OCI-LY7 (cell line): ENCODE measurements at regions not wholly inside any gene's neighbourhood (a gene's known extent, or its start where the extent isn't known, plus 50 kb on each side); places are given as distances from the start of the nearest gene placed in this dataset.

ENCODE experiments used
- BruUV-seq: library from RNA; stranded (reverse); fragments of 400-500 nt; replicated peaks from 2 replicates; lab custom pipeline; 2021; lab: Mats Ljungman, UMichigan
- CTCF ChIA-PET: fragments of 300-600 bp; sonication (Branson Sonifier 250); formaldehyde crosslinking; loops from one replicate; lab custom pipeline; 2022; ENCODE audit warnings: antibody characterized with exemption; ENCODE audit not compliant: unreplicated experiment; lab: Charles Lee
- POLR2A ChIA-PET: fragments of 300-600 bp; sonication (Branson Sonifier 250); formaldehyde crosslinking; loops from one replicate; lab custom pipeline; 2022; ENCODE audit warnings: antibody characterized with exemption; lab: Charles Lee
- DNase-seq: peaks from one replicate; pipeline ENCODE4 v3.0.0-alpha.2; 2015; ENCODE audit warnings: low spot score
- H2AFZ ChIP-seq: fragments of 200-600 bp; sonication (generic), shearing (Covaris generic); 2 replicates; pipeline ENCODE4 v1.6.1; 2014; ENCODE audit warnings: mild to moderate bottlenecking, antibody characterized with exemption, low read length, moderate library complexity
- H3K27ac ChIP-seq: fragments of 200-600 bp; sonication (generic); 2 replicates; pipeline ENCODE4 v1.5.1; 2014; ENCODE audit warnings: mixed run types, low read depth, mild to moderate bottlenecking, moderate library complexity, low read length, inconsistent platforms; ENCODE audit not compliant: poor library complexity, severe bottlenecking
- H3K36me3 ChIP-seq: fragments of 200-600 bp; sonication (generic); 2 replicates; pipeline ENCODE4 v1.6.1; 2014; ENCODE audit warnings: mild to moderate bottlenecking, antibody characterized with exemption, low read length, moderate library complexity, mixed read lengths; ENCODE audit not compliant: insufficient read depth
- H3K4me1 ChIP-seq: fragments of 200-600 bp; sonication (generic); 2 replicates; pipeline ENCODE4 v1.5.1; 2014; ENCODE audit warnings: mild to moderate bottlenecking, low read length; ENCODE audit not compliant: insufficient read depth, poor library complexity, severe bottlenecking
- H3K4me2 ChIP-seq: fragments of 200-600 bp; sonication (generic); 2 replicates; pipeline ENCODE4 v1.6.1; 2014; ENCODE audit warnings: mild to moderate bottlenecking, low read length
- H3K4me3 ChIP-seq: fragments of 200-600 bp; sonication (generic); 2 replicates; pipeline ENCODE4 v1.5.1; 2014; ENCODE audit warnings: mild to moderate bottlenecking, low read depth, low read length; ENCODE audit not compliant: poor library complexity, severe bottlenecking
- H3K79me2 ChIP-seq: fragments of 200-600 bp; sonication (generic); 2 replicates; pipeline ENCODE4 v1.6.1; 2016; ENCODE audit warnings: low read depth, mild to moderate bottlenecking, low read length, moderate library complexity, mixed read lengths; ENCODE audit not compliant: insufficient read depth
- H3K9me2 ChIP-seq: fragments of 200-600 bp; sonication (generic); 2 replicates; pipeline ENCODE4 v1.6.1; 2016; ENCODE audit warnings: mild to moderate bottlenecking, low read length, mixed read lengths; ENCODE audit not compliant: insufficient read depth
- H3K9me3 ChIP-seq: fragments of 200-600 bp; sonication (generic); 2 replicates; pipeline ENCODE4 v1.6.1; 2014; ENCODE audit warnings: mild to moderate bottlenecking, mixed run types, low read length, mixed read lengths
- H4K20me1 ChIP-seq: fragments of 200-600 bp; sonication (generic); 2 replicates; pipeline ENCODE4 v1.6.1; 2014; ENCODE audit warnings: mild to moderate bottlenecking, antibody characterized with exemption, low read length, moderate library complexity, mixed read lengths; ENCODE audit not compliant: insufficient read depth
- CTCF ChIP-seq: fragments of 200-600 bp; sonication (generic); conservative IDR thresholded peaks from 2 replicates; pipeline ENCODE4 v1.5.1; 2014; ENCODE audit warnings: mild to moderate bottlenecking, antibody characterized with exemption, low read length, moderate library complexity, mixed read lengths
- EZH2phosphoT487 ChIP-seq: fragments of 200-600 bp; sonication (generic); IDR thresholded peaks from 2 replicates; pipeline ENCODE4 v1.6.1; 2018; ENCODE audit warnings: low read depth, borderline replicate concordance, mild to moderate bottlenecking, mixed run types, antibody characterized with exemption, low read length, moderate library complexity, mixed read lengths
- intact Hi-C: fragments of 100-400 bp; cut with micrococcal nuclease; formaldehyde crosslinking; loops from one replicate; pipeline ENCODE4 v1.10.0; 2022; ENCODE audit not compliant: unreplicated experiment

- Histone ChIP-seq H3K4me1 (no peaks in the 10 kb centered on the region), H2AFZ (no peak overlapping the region), H3K4me3 (no peak overlapping the region), H3K79me2 (no peaks in the 10 kb centered on the region), H3K9me3 (no peaks in the 10 kb centered on the region), H3K9me2 (no peaks in the 10 kb centered on the region), H3K36me3 (no peaks in the 10 kb centered on the region), H4K20me1 (no peaks in the 10 kb centered on the region), H3K27ac (no peak overlapping the region), H3K4me2 (no peak overlapping the region)
- POLR2A ChIA-PET, result no interaction called here
- no peak for DNase-seq
- BruUV-seq, result no TSS peak
- intact Hi-C loops, result no loop called here
- CTCF ChIA-PET, result no interaction called here
- TF ChIP-seq EZH2phosphoT487, result no peak
- no peak for TF ChIP-seq CTCF
These were observed 53.4 kb upstream of the GCSH start for GRCh38 chr16:81149614-81150013.

- no peak overlapping the region for H2AFZ ChIP-seq
- H3K9me2 ChIP-seq, result no peaks in the 10 kb centered on the region
- no peaks in the 10 kb centered on the region for H3K36me3 ChIP-seq
- no peak for TF ChIP-seq EZH2phosphoT487
- TF ChIP-seq CTCF, result no peak
- ChIA-PET POLR2A (no interaction called here), CTCF (no interaction called here)
- no peak overlapping the region for H3K4me3 ChIP-seq
- H3K4me1 ChIP-seq, result no peaks in the 10 kb centered on the region
- no peaks in the 10 kb centered on the region for H3K79me2 ChIP-seq
- H3K4me2 ChIP-seq, result no peak overlapping the region
- BruUV-seq, result no TSS peak
- DNase-seq, result no peak
- intact Hi-C loops, result no loop called here
- no peaks in the 10 kb centered on the region for H3K9me3 ChIP-seq
- H3K27ac ChIP-seq, result no peak overlapping the region
- H4K20me1 ChIP-seq, result no peaks in the 10 kb centered on the region
These were observed 52.1 kb upstream of the GCSH start for GRCh38 chr16:81148277-81148676.
